ENCODE measurements at regions not wholly inside any gene's neighbourhood (a gene's known extent, or its start where the extent isn't known, plus 50 kb on each side); places are given as distances from the start of the nearest gene placed in this dataset.
"Not testable (repeated sequence)": the region's sequence is repeated elsewhere in the genome, so short reads cannot be mapped to it uniquely, and the experiment has no call there.

GRCh38 chr10:36556468-36556867 is 568.9 kb upstream of the ANKRD30A start:
- DNase-seq (ENCODE audit: low spot score) = no peak

- no peak for DNase-seq (ENCODE audit: low spot score)
Measured at GRCh38 chr10:36555036-36555435, 570.4 kb upstream of the ANKRD30A start.

DNA sequence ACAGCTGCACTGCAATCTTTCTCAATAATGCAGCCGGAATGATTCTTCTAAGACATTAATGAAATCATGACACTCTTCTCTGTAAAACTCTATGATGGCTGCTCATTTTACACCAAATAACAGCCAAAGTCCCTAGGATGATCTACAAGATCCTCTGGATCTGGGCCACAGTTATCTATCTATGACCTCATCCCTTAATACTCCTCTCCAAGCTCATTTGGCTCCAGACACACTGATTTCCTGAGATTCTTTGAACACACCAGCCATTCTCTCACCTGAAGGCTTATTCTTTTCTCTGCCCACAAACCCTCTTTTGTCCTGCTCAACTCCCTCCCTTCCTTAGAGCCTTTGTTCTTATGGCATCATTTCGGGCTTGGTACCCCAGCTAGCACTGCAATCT is 577.4 kb upstream of the ANKRD30A start:
- no peak for DNase-seq (ENCODE audit: low spot score)

- DNase-seq (ENCODE audit: low spot score) = no peak
Measured at GRCh38 chr10:36542493-36542892, 582.9 kb upstream of the ANKRD30A start.

- DNase-seq (ENCODE audit: low spot score) = no peak
Measured at GRCh38 chr10:36540611-36541010, 584.8 kb upstream of the ANKRD30A start.

DNA sequence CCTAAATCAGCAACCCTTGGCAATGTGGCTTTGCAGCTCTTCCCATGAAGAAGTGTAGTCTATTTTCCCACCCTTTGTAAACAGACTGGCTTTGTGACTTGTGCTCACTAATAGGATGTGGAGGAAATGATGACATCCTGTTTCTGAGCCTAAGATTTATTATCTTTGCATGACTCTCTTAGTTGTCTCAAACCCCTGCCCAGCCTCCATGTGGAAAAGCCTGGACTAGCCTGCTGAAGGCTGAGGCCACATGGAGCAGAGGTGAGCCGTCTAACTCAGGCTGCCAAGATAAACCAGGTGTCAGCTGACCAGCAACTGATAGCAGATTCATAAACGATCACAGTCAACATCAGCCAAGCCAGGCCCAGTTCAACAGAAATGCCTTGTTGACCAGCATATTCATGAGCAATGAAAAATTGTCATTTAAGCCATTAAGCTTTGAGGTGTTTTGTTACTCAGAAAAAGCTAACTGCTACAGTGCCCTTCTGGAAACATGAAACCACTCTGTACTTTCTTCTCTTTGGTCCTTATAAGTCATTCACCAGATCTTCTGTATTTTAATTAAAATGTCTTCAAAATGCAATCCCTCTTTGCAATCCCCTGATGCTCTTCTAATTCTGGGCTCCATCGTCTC is 586.3 kb upstream of the ANKRD30A start:
- no peak for DNase-seq (ENCODE audit: low spot score)

DNA sequence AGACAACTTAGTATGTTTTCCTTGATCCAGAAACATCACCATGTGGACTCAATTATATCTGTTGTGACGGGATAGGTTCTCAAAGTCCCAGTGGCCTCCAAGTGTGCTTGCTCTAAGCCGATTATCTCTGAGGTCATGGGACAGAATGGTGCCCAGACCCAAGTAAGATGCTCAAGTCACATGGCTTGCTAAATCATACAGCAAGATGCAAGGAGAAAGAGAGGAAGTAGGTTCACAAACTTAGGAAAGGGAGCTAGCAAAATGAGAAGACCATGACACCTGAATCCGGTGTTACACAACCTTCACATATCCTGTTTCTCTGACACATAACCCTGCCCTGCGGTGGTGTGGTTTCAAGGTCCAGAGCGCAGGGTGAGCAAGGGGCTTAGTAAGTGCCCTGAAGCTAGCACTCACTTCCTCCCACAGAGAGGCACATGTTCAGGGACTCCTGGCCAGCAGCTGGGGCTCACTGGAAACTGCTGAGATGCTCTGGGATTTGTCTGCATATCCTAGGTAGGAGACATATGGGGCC is 590.9 kb upstream of the ANKRD30A start:
- peak; percentile 62 for DNase-seq (ENCODE audit: low spot score)

DNA sequence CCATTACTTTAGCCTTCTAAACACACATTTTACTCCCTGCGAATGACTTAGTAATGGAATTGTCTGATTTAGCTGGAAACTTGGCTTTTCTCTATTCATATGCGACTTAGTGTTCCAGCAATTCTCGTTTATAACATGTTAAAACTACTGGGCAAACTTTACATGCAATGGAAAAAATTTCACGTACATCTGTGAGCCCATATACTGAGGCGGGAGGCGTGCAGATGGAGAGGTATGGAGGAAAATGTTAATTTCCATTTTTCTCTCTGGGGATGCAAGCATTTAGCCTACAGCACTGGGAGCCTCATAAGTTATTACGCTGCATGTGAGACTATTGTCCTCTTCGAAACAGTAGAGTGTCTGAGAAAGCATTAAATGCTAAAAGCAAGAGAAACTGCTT is 591.5 kb upstream of the ANKRD30A start:
- no peak for DNase-seq (ENCODE audit: low spot score)

- DNase-seq (ENCODE audit: low spot score) = no peak
Measured at GRCh38 chr10:36533316-36533715, 592.1 kb upstream of the ANKRD30A start.

DNA sequence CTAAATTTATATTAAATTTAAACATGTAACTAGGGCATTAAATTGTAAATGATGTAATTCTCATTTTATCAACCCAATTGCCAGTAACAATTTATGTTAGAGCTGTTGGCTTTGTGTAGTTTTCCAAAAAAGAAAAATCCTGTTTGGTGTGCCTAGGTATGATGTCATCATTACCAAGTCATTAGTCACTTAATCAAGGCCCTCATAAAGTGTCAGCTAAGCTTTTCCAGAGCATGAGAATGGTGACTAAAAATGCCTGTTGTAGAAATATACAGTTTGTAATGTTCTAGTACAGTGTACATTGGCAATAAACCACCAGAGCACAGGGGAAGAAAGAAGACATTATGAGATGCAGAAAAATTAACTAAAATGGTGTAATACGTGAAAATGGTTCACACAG is 593.8 kb upstream of the ANKRD30A start:
- no peak for DNase-seq (ENCODE audit: low spot score)

DNA sequence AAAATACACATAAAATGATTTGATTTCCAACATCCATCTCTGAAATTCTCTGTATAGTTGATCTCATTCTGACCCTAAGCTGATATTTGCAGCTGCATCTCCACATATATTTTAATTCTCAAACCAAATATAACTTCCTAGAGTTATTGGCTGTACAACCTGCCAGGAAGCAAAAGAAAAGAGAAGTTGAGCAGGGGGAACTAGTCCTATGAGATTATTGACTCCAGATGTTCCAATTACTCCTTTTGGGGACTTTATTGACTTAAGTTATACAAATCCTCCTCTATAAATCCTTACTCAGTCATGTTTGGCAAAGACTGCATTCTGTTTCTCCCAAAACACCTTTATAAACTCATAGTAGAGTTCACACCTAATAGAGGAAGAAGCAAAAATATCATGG is 599.4 kb upstream of the ANKRD30A start:
- no peak for DNase-seq (ENCODE audit: low spot score)

DNA sequence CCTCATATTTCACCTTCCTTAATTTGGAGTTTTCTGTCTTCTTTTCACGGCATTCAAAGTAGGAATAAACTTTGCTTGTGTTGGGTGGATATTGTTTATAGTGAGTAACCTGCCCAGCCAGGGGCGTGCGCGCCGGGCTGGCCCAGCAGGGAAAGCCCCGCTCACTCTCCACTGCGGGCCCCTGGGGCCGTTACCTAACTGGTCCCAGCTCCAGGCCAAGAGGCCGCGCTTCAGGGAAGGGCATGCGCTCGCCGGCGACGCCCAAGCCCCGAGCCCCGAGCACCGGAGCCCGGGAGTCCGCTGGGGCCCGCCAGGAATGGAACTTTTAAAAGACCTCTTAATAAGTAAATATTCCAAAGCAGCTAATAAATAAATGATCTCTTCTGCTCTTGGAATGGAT is 601.3 kb upstream of the ANKRD30A start:
- not testable (repeated sequence) for DNase-seq (ENCODE audit: low spot score)

DNA sequence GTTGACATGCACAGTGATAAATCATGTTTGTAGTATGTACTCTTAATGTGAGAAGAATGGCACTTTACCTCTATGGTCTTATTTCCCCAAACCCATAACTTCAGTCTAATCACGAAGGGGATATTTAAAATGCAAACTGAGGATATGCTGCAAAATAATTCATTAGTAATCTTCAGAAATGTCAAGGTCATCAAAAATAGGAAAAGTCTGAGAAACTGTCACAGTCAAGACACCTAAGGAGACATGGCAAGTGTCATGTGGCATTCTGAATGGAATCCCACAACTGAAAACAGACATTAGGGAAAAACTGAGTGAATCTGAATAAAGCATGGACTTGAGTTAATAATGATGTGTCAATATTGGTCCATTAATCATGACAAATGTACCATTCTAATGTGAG is 605.5 kb upstream of the ANKRD30A start:
- no peak for DNase-seq (ENCODE audit: low spot score)

GRCh38 chr10:36516281-36516680 is 609.1 kb upstream of the ANKRD30A start:
- DNase-seq (ENCODE audit: low spot score) = no peak

- DNase-seq (ENCODE audit: low spot score) = peak; percentile 44
Measured at GRCh38 chr10:36515319-36515718, 610.1 kb upstream of the ANKRD30A start.

DNA sequence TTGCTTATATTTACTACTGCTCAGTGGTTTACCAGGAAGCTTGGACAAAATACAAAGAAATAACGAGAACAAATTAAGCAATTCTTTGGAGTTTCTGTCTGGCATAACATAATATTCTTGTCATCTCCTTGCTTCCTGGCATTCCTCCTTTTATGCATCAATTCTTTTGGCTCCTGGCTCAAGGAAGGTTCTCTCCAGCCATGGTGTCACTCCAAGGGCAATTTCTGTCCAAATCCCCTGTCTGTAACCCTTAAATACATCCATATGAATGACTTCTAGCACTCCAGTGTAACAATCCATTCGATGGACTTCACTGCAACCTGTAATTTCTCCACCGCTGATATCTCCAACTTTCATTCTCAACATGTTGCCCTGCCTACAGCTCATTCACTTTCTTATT is 617.7 kb upstream of the ANKRD30A start:
- DNase-seq (ENCODE audit: low spot score) = no peak

GRCh38 chr10:36506697-36507496 is 618.5 kb upstream of the ANKRD30A start:
- no peak for DNase-seq (ENCODE audit: low spot score)

DNA sequence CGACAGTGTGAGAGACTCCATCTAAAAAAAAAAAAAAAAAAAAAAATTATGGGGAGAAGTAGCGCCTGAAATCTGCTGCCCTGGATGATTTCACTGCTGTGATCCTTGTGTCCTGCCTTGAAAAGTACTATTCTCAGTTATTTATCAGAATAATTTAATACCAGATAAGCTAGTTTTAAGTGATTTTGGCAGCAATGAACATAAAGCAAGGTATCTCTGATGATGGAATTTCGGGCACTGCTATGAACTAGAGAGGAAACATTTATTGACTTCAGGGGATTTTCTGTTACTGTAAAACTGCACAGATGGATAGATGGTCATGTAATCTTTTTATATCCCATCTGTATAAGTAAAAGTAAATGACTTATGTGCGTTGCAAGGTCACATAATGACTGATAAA is 619.1 kb upstream of the ANKRD30A start:
- DNase-seq (ENCODE audit: low spot score) = no peak

GRCh38 chr10:36504758-36505157 is 620.6 kb upstream of the ANKRD30A start:
- DNase-seq (ENCODE audit: low spot score) = no peak

- no peak for DNase-seq (ENCODE audit: low spot score)
Measured at GRCh38 chr10:36500266-36500665, 625.1 kb upstream of the ANKRD30A start.

- DNase-seq (ENCODE audit: low spot score) = peak; percentile 26
Measured at GRCh38 chr10:36499693-36500092, 625.7 kb upstream of the ANKRD30A start.

- DNase-seq (ENCODE audit: low spot score) = no peak
Measured at GRCh38 chr10:36496758-36497157, 628.6 kb upstream of the ANKRD30A start.

GRCh38 chr10:36494371-36494770 is 631.0 kb upstream of the ANKRD30A start:
- peak; percentile 77 for DNase-seq (ENCODE audit: low spot score)

- DNase-seq (ENCODE audit: low spot score) = peak; percentile 19
Measured at GRCh38 chr10:36493516-36493880, 631.9 kb upstream of the ANKRD30A start.
